ENCODE measurements at regions not wholly inside any gene's neighbourhood (a gene's known extent, or its start where the extent isn't known, plus 50 kb on each side); places are given as distances from the start of the nearest gene placed in this dataset.

GRCh38 chr14:65330416-65330815 is 82.1 kb upstream of the FUT8 start:
- POLR2A ChIA-PET (ENCODE audit: unreplicated experiment): no interaction called here
- H3K4me3 ChIP-seq (ENCODE audit: low read length): no peak overlapping the region
- intact Hi-C loops (cut with micrococcal nuclease): no loop called here
- ATAC-seq (no peak), DNase-seq (no peak)
- H3K9me3 ChIP-seq (ENCODE audit: low read length): no peaks in the 10 kb centered on the region
- TF ChIP-seq EZH2phosphoT487 (IDR thresholded peaks at IDR 0.05; ENCODE audit: borderline replicate concordance, low read length): no peak
- no peak for TF ChIP-seq EZH2 (IDR thresholded peaks at IDR 0.05; ENCODE audit: low read length, unreplicated experiment)
- no peaks in the 10 kb centered on the region for H3K79me2 ChIP-seq (ENCODE audit: low read length)
- H2AFZ ChIP-seq (ENCODE audit: low read length): no peak overlapping the region
- H3K27ac ChIP-seq (ENCODE audit: low read length): no peak overlapping the region
- H3K4me1 ChIP-seq (ENCODE audit: insufficient read depth, low read length): peaks cover 27% of the 10 kb centered on the region
- H3K9ac ChIP-seq (ENCODE audit: low read length): no peak overlapping the region
- H4K20me1 ChIP-seq (ENCODE audit: low read length): no peaks in the 10 kb centered on the region
- no peaks in the 10 kb centered on the region for H3K27me3 ChIP-seq (ENCODE audit: low read length)
- H3K9me2 ChIP-seq (replicated peaks; ENCODE audit: low read length): no peaks in the 10 kb centered on the region
- no peaks in the 10 kb centered on the region for H3K36me3 ChIP-seq (ENCODE audit: low read depth, low read length)
- no TSS peak for BruUV-seq (replicated peaks)
- no peak overlapping the region for H3K4me2 ChIP-seq (ENCODE audit: low read length)
- CTCF ChIA-PET: no interaction called here
- H3F3A ChIP-seq (ENCODE audit: low read length, unreplicated experiment): no peaks in the 10 kb centered on the region

- no peaks in the 10 kb centered on the region for H3K79me2 ChIP-seq (ENCODE audit: low read length)
- CTCF ChIA-PET: no interaction called here
- H4K20me1 ChIP-seq (ENCODE audit: low read length): no peaks in the 10 kb centered on the region
- no peak for TF ChIP-seq CTCF (conservative IDR thresholded peaks at IDR 0.05; ENCODE audit: low read depth, low read length)
- TF ChIP-seq EZH2 (IDR thresholded peaks at IDR 0.05; ENCODE audit: low read length, unreplicated experiment): no peak
- TF ChIP-seq EZH2phosphoT487 (IDR thresholded peaks at IDR 0.05; ENCODE audit: borderline replicate concordance, low read length): no peak
- no peak for ATAC-seq
- H3K4me1 ChIP-seq (ENCODE audit: insufficient read depth, low read length): peaks cover 38% of the 10 kb centered on the region
- H3K36me3 ChIP-seq (ENCODE audit: low read depth, low read length): no peaks in the 10 kb centered on the region
- DNase-seq: no peak
- H3K27me3 ChIP-seq (ENCODE audit: low read length): no peaks in the 10 kb centered on the region
- no peaks in the 10 kb centered on the region for H3F3A ChIP-seq (ENCODE audit: low read length, unreplicated experiment)
- H3K9me3 ChIP-seq (ENCODE audit: low read length): no peaks in the 10 kb centered on the region
- intact Hi-C loops (cut with micrococcal nuclease): no loop called here
- H3K9ac ChIP-seq (ENCODE audit: low read length): no peak overlapping the region
- no peaks in the 10 kb centered on the region for H3K9me2 ChIP-seq (replicated peaks; ENCODE audit: low read length)
- BruUV-seq (replicated peaks): no TSS peak
- no peak overlapping the region for H2AFZ ChIP-seq (ENCODE audit: low read length)
- no peak overlapping the region for H3K4me2 ChIP-seq (ENCODE audit: low read length)
- no peak overlapping the region for H3K4me3 ChIP-seq (ENCODE audit: low read length)
- H3K27ac ChIP-seq (ENCODE audit: low read length): no peak overlapping the region
- POLR2A ChIA-PET (ENCODE audit: unreplicated experiment): no interaction called here
These were observed 80.9 kb upstream of the FUT8 start for GRCh38 chr14:65331652-65332051.

GRCh38 chr14:65332141-65332871 is 80.2 kb upstream of the FUT8 start:
- no peak for TF ChIP-seq EZH2phosphoT487 (IDR thresholded peaks at IDR 0.05; ENCODE audit: borderline replicate concordance, low read length)
- intact Hi-C loops (cut with micrococcal nuclease): no loop called here
- DNase-seq (peak; percentile 29), ATAC-seq (peak; percentile 49)
- BruUV-seq (replicated peaks): no TSS peak
- no peaks in the 10 kb centered on the region for H4K20me1 ChIP-seq (ENCODE audit: low read length)
- POLR2A ChIA-PET (ENCODE audit: unreplicated experiment): no interaction called here
- no peak overlapping the region for H3K9ac ChIP-seq (ENCODE audit: low read length)
- no peaks in the 10 kb centered on the region for H3F3A ChIP-seq (ENCODE audit: low read length, unreplicated experiment)
- H3K4me3 ChIP-seq (ENCODE audit: low read length): no peak overlapping the region
- H3K9me3 ChIP-seq (ENCODE audit: low read length): no peaks in the 10 kb centered on the region
- no peaks in the 10 kb centered on the region for H3K36me3 ChIP-seq (ENCODE audit: low read depth, low read length)
- H3K4me2 ChIP-seq (ENCODE audit: low read length): no peak overlapping the region
- no peaks in the 10 kb centered on the region for H3K9me2 ChIP-seq (replicated peaks; ENCODE audit: low read length)
- H3K27ac ChIP-seq (ENCODE audit: low read length): peak overlapping the region; percentile 2; the same call in 1 of the 2 replicates
- H3K4me1 ChIP-seq (ENCODE audit: insufficient read depth, low read length): peaks cover 38% of the 10 kb centered on the region
- CTCF ChIA-PET: interaction anchor here (0.8 kb wide), 1 partner anchor 79 kb away, joined by 3 read pairs; no protein-coding TSS in a partner anchor
- H2AFZ ChIP-seq (ENCODE audit: low read length): peak overlapping the region; percentile 39
- H3K27me3 ChIP-seq (ENCODE audit: low read length): no peaks in the 10 kb centered on the region
- H3K79me2 ChIP-seq (ENCODE audit: low read length): no peaks in the 10 kb centered on the region
